ENCODE measurements at regions not wholly inside any gene's neighbourhood (a gene's known extent, or its start where the extent isn't known, plus 50 kb on each side); places are given as distances from the start of the nearest gene placed in this dataset.
"Not testable (repeated sequence)": the region's sequence is repeated elsewhere in the genome, so short reads cannot be mapped to it uniquely, and the experiment has no call there.

GRCh38 chr12:126979564-126979963 is 1287.4 kb upstream of the TMEM132C start:
- FAIRE-seq; H3K27me3 ChIP-seq (replicated peaks in 1 of 4; ENCODE audit: control insufficient read depth in 3 of 4, extremely low read depth in 1 of 4, insufficient read depth in 3 of 4, low read length in 3 of 4); CTCF ChIA-PET (ENCODE audit: partially characterized antibody): not testable (repeated sequence)

More at GRCh38 chr12:126979564-126979963, 1287.4 kb upstream of the TMEM132C start:
- H3K27ac ChIP-seq (ENCODE audit: low read depth, low read length); H3K79me2 ChIP-seq (ENCODE audit: control insufficient read depth in 1 of 2, insufficient read depth in 2 of 2, low read length in 2 of 2); H4K5ac ChIP-seq (ENCODE audit: insufficient read length, low read depth, low read length); H3K23me2 ChIP-seq (ENCODE audit: low read depth, low read length); H2AK5ac ChIP-seq (ENCODE audit: low read depth, low read length); H4K91ac ChIP-seq (replicated peaks; ENCODE audit: insufficient read length, low read length); H2AFZ ChIP-seq (ENCODE audit: low read length); H4K20me1 ChIP-seq (replicated peaks in 1 of 2; ENCODE audit: control insufficient read depth in 1 of 2, insufficient read depth in 2 of 2, low read length in 2 of 2); H3K9me3 ChIP-seq (ENCODE audit: insufficient read depth in 2 of 2, low read depth in 1 of 2, low read length in 1 of 2); H3K14ac ChIP-seq (ENCODE audit: insufficient read length); H2BK12ac ChIP-seq (ENCODE audit: low read depth, low read length); H3K9ac ChIP-seq (replicated peaks in 1 of 4; ENCODE audit: extremely low read depth in 1 of 4, low read depth in 3 of 4, low read length in 3 of 4); H3K36me3 ChIP-seq (ENCODE audit: control insufficient read depth in 2 of 4, insufficient read depth in 4 of 4, low read length in 3 of 4); H3K79me1 ChIP-seq (ENCODE audit: low read depth, low read length); H3K4me2 ChIP-seq (ENCODE audit: insufficient read depth in 1 of 2, low read depth in 2 of 2, low read length in 2 of 2); H4K8ac ChIP-seq (ENCODE audit: extremely low read depth, insufficient read depth, low read length); DNase-seq (ENCODE audit: low read depth in 1 of 2, low spot score in 2 of 2); H2BK20ac ChIP-seq (ENCODE audit: low read length); H2BK5ac ChIP-seq (ENCODE audit: low read depth, low read length); H3K4me1 ChIP-seq (replicated peaks in 1 of 4; ENCODE audit: control insufficient read depth in 3 of 4, insufficient read depth in 4 of 4, low read length in 3 of 4); H3K23ac ChIP-seq (ENCODE audit: insufficient read length); H2BK15ac ChIP-seq (ENCODE audit: low read length); H3K56ac ChIP-seq (replicated peaks; ENCODE audit: insufficient read length, low read depth, low read length); H3K4ac ChIP-seq (replicated peaks; ENCODE audit: insufficient read length, low read depth, low read length); H2BK120ac ChIP-seq (replicated peaks; ENCODE audit: low read depth, low read length); H3K4me3 ChIP-seq (ENCODE audit: extremely low read depth in 1 of 4, insufficient read depth in 2 of 4, low read depth in 3 of 4, low read length in 4 of 4); POLR2A ChIA-PET (ENCODE audit: partially characterized antibody); H3K18ac ChIP-seq (ENCODE audit: extremely low read depth, low read length): not testable (repeated sequence)
- 93% methylated on average over 2 of the region's 2 CpGs; no CpG with 5 or more reads in 1 of the 2 experiments for WGBS, 2 experiments (ENCODE audit: extremely low coverage in 1 of 2, insufficient coverage in 1 of 2, insufficient read length in 1 of 2, insufficient replicate concordance in 2 of 2, low coverage in 1 of 2, low lambda C conversion rate in 2 of 2, missing lambda C conversion rate in 1 of 2)
